Uterus (tissue), 2 donors: ENCODE measurements at regions not wholly inside any gene's neighbourhood (a gene's known extent, or its start where the extent isn't known, plus 50 kb on each side); places are given as distances from the start of the nearest gene placed in this dataset.

Source experiments
- POLR2A ChIP-seq, 2 donors: fragments of 450-650 bp; IDR thresholded peaks; one replicate each; pipeline ENCODE4 v1.6.1; 2016; ENCODE audit warnings: antibody characterized with exemption in 2 of 2, mild to moderate bottlenecking in 1 of 2, moderate library complexity in 1 of 2
- TF ChIP-seq, protein P1 (sequence below), 4 experiments: fragments of 200-600 bp in 2 of 4; fragments of 450-650 bp in 2 of 4; sonication (generic) in 2 of 4; IDR thresholded peaks; one replicate each; pipeline ENCODE4 v1.5.1; 2016 to 2019; ENCODE audit warnings: antibody characterized with exemption in 4 of 4, mild to moderate bottlenecking in 2 of 4, moderate library complexity in 1 of 4

- TF ChIP-seq, protein P1, sequence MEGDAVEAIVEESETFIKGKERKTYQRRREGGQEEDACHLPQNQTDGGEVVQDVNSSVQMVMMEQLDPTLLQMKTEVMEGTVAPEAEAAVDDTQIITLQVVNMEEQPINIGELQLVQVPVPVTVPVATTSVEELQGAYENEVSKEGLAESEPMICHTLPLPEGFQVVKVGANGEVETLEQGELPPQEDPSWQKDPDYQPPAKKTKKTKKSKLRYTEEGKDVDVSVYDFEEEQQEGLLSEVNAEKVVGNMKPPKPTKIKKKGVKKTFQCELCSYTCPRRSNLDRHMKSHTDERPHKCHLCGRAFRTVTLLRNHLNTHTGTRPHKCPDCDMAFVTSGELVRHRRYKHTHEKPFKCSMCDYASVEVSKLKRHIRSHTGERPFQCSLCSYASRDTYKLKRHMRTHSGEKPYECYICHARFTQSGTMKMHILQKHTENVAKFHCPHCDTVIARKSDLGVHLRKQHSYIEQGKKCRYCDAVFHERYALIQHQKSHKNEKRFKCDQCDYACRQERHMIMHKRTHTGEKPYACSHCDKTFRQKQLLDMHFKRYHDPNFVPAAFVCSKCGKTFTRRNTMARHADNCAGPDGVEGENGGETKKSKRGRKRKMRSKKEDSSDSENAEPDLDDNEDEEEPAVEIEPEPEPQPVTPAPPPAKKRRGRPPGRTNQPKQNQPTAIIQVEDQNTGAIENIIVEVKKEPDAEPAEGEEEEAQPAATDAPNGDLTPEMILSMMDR (IDR thresholded peaks at IDR 0.05) = no peak
- TF ChIP-seq POLR2A (IDR thresholded peaks at IDR 0.05) = no peak
Measured at GRCh38 chr11:113618360-113618759, 87.7 kb downstream of the TMPRSS5 start.
